Fibroblast of lung (primary cell): ENCODE measurements at regions not wholly inside any gene's neighbourhood (a gene's known extent, or its start where the extent isn't known, plus 50 kb on each side); places are given as distances from the start of the nearest gene placed in this dataset.

ENCODE experiments used
- DNase-seq, 2 donors: peaks; one replicate each; pipeline versions ENCODE4 v3.0.0 to v3.0.0-alpha.2; 2010; ENCODE audit warnings: low read depth in 2 of 2
- H2AFZ ChIP-seq: 2 replicates; pipeline ENCODE4 v1.5.1; 2012; ENCODE audit warnings: low read length, control low read depth, inconsistent platforms
- H3K27ac ChIP-seq: 2 replicates; pipeline ENCODE4 v1.5.1; 2011; ENCODE audit warnings: low read length, control low read depth; ENCODE audit not compliant: insufficient read depth
- H3K27me3 ChIP-seq: 2 replicates; pipeline ENCODE4 v1.5.1; 2011; ENCODE audit warnings: mild to moderate bottlenecking, low read length; ENCODE audit not compliant: control insufficient read depth, insufficient read depth
- H3K36me3 ChIP-seq: 2 replicates; pipeline ENCODE4 v1.5.1; 2011; ENCODE audit warnings: low read length; ENCODE audit not compliant: control insufficient read depth, insufficient read depth
- H3K4me1 ChIP-seq: 2 replicates; pipeline ENCODE4 v1.5.1; 2011; ENCODE audit warnings: low read length; ENCODE audit not compliant: control insufficient read depth, insufficient read depth; ENCODE audit errors: extremely low read depth
- H3K4me2 ChIP-seq: 2 replicates; pipeline ENCODE4 v1.5.1; 2011; ENCODE audit warnings: low read length, control low read depth; ENCODE audit not compliant: insufficient read depth; ENCODE audit errors: extremely low read depth
- H3K4me3 ChIP-seq, 4 experiments: fragments of 200-600 bp in 1 of 4; sonication (generic) in 1 of 4; replicated peaks in 1 of 4; 2 replicates each; pipeline ENCODE4 v1.5.1; 2011 to 2016; ENCODE audit warnings: low read length in 4 of 4, low read depth in 3 of 4, mild to moderate bottlenecking in 3 of 4, control low read depth in 2 of 4, inconsistent platforms in 1 of 4, mixed read lengths in 1 of 4; ENCODE audit not compliant: insufficient read depth in 1 of 4; ENCODE audit errors: control extremely low read depth in 1 of 4
- H3K79me2 ChIP-seq: 2 replicates; pipeline ENCODE4 v1.5.1; 2012; ENCODE audit warnings: mild to moderate bottlenecking, low read length, inconsistent platforms; ENCODE audit not compliant: control insufficient read depth, insufficient read depth
- H3K9ac ChIP-seq: 2 replicates; pipeline ENCODE4 v1.5.1; 2011; ENCODE audit warnings: mild to moderate bottlenecking, low read length, control low read depth; ENCODE audit not compliant: insufficient read depth
- H3K9me3 ChIP-seq: 2 replicates; pipeline ENCODE4 v1.5.1; 2012; ENCODE audit warnings: low read depth, low read length; ENCODE audit not compliant: control insufficient read depth, insufficient read depth
- H4K20me1 ChIP-seq: 2 replicates; pipeline ENCODE4 v1.5.1; 2011; ENCODE audit warnings: low read length; ENCODE audit not compliant: control insufficient read depth, insufficient read depth; ENCODE audit errors: extremely low read depth
- CTCF ChIP-seq, 2 donors: IDR thresholded peaks in 1 of 2; conservative IDR thresholded peaks in 1 of 2; 1 replicate in 1 of 2; 2 replicates in 1 of 2; pipeline ENCODE4 v1.5.1; 2011 to 2012; ENCODE audit warnings: low read length in 2 of 2, control low read depth in 1 of 2, inconsistent platforms in 1 of 2, low read depth in 1 of 2, mild to moderate bottlenecking in 1 of 2
- EZH2 ChIP-seq: IDR thresholded peaks from 2 replicates; pipeline ENCODE4 v1.5.1; 2012; ENCODE audit warnings: low read length, control low read depth, mild to moderate bottlenecking; ENCODE audit errors: missing control alignments

- Histone ChIP-seq H3K27me3 (no peaks in the 10 kb centered on the region), H3K9ac (no peak overlapping the region), H3K36me3 (no peaks in the 10 kb centered on the region), H3K9me3 (no peaks in the 10 kb centered on the region), H3K4me1 (no peaks in the 10 kb centered on the region), H3K79me2 (no peaks in the 10 kb centered on the region), H3K4me2 (no peak overlapping the region), H3K27ac (no peak overlapping the region), H2AFZ (no peak overlapping the region), H3K4me3 (no peak overlapping the region), H4K20me1 (no peaks in the 10 kb centered on the region)
- TF ChIP-seq CTCF (conservative IDR thresholded peaks at IDR 0.05 in 1 of 2, IDR thresholded peaks at IDR 0.05 in 1 of 2; ENCODE audit: low read depth in 1 of 2, low read length in 2 of 2): no peak
- TF ChIP-seq EZH2: no peak
- no peak for DNase-seq
Observed at GRCh38 chr21:26635681-26636080, 62.6 kb upstream of the CYYR1 start.

GRCh38 chr21:26632691-26633090 is 59.6 kb upstream of the CYYR1 start:
- H3K4me2 ChIP-seq: no peak overlapping the region
- no peaks in the 10 kb centered on the region for H3K27me3 ChIP-seq
- no peak overlapping the region for H2AFZ ChIP-seq
- H3K36me3 ChIP-seq: no peaks in the 10 kb centered on the region
- DNase-seq: no peak
- TF ChIP-seq CTCF (conservative IDR thresholded peaks at IDR 0.05 in 1 of 2, IDR thresholded peaks at IDR 0.05 in 1 of 2; ENCODE audit: low read depth in 1 of 2, low read length in 2 of 2) (no peak), EZH2 (no peak)
- no peak overlapping the region for H3K9ac ChIP-seq
- no peaks in the 10 kb centered on the region for H3K9me3 ChIP-seq
- no peaks in the 10 kb centered on the region for H3K79me2 ChIP-seq
- no peaks in the 10 kb centered on the region for H4K20me1 ChIP-seq
- no peaks in the 10 kb centered on the region for H3K4me1 ChIP-seq
- H3K27ac ChIP-seq: no peak overlapping the region
- no peak overlapping the region for H3K4me3 ChIP-seq

GRCh38 chr21:26626187-26626586 is 53.1 kb upstream of the CYYR1 start:
- no peaks in the 10 kb centered on the region for H3K79me2 ChIP-seq
- no peak overlapping the region for H3K4me2 ChIP-seq
- no peaks in the 10 kb centered on the region for H3K36me3 ChIP-seq
- no peaks in the 10 kb centered on the region for H4K20me1 ChIP-seq
- H3K4me3 ChIP-seq: no peak overlapping the region
- no peaks in the 10 kb centered on the region for H3K4me1 ChIP-seq
- H3K9me3 ChIP-seq: no peaks in the 10 kb centered on the region
- no peak overlapping the region for H3K9ac ChIP-seq
- no peak for DNase-seq
- no peaks in the 10 kb centered on the region for H3K27me3 ChIP-seq
- no peak overlapping the region for H3K27ac ChIP-seq
- TF ChIP-seq CTCF (conservative IDR thresholded peaks at IDR 0.05 in 1 of 2, IDR thresholded peaks at IDR 0.05 in 1 of 2; ENCODE audit: low read depth in 1 of 2, low read length in 2 of 2) (no peak), EZH2 (no peak)
- H2AFZ ChIP-seq: no peak overlapping the region
